ENCODE measurements at regions not wholly inside any gene's neighbourhood (a gene's known extent, or its start where the extent isn't known, plus 50 kb on each side); places are given as distances from the start of the nearest gene placed in this dataset.

DNA sequence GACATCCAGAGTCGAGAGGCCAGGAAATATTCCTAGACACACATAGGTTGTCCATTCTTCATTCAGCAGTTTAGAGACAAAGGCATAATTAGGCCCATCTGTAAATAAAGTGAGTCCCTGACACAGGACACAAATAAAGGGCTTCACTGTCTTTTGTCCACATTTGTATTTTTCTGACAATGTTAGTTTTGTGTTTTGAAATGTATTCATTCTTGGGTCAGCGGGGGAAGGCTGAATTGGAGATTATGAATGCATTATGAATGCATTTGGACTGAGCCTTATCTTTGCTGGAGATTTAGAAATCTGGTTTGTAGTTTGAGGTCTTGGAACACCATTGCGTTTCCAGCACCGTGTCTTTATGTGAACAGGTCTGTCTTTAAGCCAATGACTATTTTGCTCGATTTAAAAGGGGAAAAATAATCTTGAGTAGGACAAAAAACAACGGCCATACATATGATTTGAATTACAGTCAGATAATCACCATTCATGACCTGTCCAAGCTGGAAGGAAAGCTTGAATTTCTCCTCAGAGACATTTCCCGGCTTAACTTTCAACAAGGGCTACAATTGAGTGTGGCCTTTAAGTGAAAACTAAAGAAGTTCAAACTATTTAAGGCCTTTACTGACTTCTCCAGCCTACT lies 334.8 kb downstream of the WDR11 start:
- DNase-seq = no peak

DNA sequence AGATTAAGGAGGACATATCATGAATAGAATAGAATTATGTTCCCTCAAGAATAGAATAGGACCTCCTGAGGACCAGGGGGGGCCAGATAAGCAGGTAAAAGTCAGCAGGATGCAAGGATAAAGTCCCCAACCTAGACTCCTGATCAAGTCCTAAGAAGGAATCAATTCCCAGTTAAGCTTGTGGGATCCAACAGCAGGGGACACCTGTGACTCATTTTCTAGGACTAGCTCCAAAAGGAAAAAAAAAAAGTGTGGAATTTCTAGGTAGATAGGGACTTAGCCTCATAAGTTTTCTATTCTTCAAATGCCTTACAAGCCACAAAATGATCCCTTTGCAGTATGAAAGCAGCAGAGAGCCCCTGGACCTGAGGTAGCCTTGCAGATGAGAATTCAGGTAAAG lies 336.2 kb downstream of the WDR11 start:
- no peak for DNase-seq

DNA sequence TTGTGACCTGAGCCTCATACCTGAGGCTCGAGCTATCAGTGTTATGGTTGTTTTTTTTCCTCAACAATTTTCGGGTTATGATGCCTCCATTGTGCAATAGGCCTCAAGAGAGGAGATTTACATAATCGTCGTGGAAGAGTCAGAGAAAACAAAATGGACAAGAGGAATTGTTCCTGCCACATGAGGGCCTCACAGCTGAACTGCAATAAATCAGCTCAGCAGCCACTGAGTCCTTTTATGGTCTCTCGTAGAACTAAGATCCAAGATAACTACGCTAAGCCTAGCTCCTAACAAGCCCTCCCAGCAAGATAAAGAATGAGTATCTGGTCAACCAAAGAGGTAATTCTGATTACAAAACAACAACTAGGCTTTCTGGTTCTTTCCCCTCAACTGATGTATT lies 336.8 kb downstream of the WDR11 start:
- DNase-seq = no peak

DNA sequence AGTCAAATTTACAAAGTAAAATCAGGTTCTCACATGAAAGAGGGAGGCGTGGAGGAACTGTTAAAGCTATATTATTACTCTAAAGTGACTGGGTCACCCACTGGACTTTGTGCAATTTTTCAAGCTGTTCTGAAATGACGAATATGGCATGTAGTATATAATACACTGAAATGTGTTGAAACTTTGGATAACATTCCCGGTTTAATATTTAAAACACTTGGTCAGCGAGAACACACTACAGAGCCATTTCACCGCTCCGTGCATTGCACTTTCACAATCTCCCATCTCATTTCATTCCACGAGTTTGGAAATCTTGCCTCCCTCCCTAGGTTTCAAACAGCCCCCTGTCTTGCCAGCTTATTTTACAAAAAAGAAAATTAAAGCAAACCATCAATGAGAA lies 337.9 kb downstream of the WDR11 start:
- DNase-seq = no peak

DNA sequence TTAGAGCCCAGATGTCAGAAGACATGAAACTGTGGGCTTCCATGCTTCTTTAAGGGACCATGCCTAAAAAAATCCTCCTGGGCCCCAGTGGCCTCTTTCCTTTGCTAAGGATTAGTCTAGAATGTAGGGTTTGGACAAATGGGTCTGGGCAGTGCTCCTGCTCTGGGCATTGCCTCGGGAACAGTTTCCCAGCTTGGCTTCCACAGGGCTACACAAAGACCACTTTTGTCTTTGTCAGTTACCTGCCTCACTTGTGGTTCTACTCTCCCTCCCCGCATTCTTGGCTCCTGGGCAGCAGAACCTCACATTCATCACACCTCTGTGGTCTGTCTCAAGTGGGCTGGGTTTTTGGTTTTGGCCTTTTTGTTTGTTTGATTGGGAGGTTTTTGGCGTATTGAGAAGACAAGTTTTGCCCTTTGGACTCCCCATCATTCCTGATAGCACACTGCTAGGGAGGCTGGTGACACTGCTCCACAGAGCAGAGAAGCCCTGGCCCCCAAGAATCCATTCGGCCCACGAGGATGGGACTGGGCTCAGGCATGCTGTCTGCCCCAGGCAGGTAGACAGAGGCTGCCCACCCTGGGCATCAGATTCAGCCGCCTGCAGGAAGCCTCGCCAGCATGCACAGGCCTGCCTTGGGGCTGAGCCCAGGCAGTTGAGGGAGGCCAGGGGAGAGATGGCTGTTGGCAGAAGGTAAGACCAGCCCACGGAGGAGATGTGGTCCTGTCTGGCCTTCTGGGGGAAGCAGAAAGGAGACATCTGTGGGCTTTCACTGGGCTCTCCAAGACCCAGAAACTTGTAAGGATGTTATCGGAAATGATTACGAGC lies 343.7 kb downstream of the WDR11 start:
- DNase-seq = no peak

DNA sequence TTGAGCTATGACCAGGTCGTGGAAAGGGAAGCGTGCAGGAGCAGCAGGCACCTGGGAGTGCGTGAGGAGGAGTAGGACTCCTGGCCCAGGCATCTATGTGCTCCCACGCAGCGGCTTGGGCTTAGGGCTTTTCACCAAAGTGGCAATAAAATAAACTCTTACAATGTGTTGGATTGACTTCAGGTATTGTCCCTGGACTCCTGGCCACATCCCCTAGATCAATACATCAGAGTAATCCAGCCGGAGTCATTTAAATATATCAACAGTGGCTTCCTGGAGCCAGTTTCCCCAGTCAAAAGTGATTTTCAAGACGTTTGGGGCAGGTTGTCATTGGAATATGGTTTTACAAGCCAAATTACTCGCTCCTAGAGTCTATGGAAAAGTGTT lies 344.4 kb downstream of the WDR11 start:
- DNase-seq = no peak

DNA sequence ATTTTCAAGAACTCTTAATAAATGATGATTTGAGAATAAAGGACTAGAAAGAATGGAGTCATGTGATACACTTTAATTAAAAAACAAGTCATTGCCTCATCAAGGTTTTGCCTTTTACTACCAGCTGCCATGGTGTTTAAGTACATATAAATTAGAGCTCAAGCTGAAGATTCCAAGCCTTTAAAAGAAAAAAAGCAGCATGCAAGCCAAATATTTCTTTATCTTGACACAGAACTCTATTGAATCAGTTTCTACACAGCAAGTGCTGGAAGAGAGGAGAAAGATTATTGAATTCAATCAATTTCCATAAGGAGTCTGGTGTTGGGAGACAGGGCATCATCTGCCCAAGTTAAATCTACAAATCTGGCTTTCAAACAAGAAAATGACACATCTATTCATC lies 347.9 kb downstream of the WDR11 start:
- no peak for DNase-seq

DNA sequence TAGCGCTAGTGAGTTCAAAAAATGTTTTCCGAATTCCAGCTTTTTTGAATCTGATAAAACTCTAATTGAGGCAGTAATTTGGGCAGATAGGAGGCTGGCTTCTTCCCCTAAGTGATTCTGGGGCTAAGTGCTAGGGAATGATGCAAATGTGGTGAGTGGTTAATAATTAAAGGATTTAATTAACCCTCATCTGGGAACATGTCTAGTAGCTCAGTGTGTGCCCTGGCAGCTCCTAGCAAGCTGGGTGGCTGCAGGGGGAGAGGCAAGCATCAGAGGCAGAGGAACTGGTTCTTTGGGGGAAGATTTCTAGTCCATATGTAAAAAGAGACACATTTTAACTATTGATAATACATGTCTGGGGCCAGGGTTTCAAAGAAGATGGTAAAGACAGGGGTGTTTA lies 354.5 kb downstream of the WDR11 start:
- DNase-seq = no peak

DNA sequence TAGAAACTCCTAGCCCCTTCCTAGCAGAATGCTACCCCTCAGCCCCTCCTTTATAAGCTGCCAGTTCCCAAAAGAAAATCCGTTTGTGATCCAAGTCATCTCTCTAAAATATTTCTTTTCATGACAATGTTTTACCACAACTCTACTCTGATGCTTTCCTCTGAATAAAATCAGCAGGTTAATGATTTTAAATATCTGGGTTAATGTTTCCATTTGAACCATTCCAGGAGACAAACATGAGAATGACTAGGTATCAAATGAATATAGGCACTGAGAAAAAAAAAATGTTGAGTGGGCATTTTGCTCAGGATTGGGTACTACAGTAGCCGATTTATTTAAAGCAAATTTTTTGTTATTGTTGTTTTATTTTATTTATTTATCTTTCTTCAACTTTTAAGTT lies 360.3 kb downstream of the WDR11 start:
- no peak for DNase-seq

DNA sequence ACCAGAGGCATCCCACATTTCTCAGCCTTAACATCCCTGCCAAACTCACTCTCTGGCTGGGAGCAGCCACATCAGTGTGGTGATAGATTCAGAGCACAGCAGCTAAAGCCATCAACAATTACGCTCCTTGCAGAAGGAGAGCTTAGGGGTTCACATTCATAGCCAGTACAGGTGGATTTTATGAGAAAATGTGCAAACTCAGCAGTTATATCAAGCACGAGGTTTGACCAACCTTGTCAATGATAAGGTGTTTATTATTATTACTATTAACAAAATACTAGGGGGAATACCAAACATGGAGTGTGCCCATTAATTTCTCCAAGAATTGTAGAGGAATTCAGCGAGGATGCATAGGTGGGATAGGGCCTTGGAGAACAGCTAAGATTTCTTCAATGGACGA lies 362.3 kb downstream of the WDR11 start:
- DNase-seq = no peak

DNA sequence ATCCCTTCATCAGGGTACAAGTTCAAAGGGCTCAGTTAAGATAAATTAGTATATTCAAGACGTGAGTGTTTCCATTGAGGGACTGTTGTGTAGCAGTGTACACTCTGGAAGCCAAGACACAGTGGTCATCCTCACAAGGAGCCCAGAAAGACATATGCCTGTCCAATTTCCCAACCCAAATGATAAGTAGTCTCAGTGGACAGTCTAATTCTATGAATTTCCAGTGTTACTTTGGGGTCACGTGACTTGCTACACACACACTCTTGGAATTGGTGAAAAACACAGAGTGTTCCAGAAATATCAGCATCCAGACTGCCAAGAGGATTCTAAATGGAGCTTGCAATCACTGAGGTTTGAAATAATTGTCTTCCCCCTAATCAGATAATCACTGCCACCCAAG lies 365.1 kb downstream of the WDR11 start:
- no peak for DNase-seq

DNA sequence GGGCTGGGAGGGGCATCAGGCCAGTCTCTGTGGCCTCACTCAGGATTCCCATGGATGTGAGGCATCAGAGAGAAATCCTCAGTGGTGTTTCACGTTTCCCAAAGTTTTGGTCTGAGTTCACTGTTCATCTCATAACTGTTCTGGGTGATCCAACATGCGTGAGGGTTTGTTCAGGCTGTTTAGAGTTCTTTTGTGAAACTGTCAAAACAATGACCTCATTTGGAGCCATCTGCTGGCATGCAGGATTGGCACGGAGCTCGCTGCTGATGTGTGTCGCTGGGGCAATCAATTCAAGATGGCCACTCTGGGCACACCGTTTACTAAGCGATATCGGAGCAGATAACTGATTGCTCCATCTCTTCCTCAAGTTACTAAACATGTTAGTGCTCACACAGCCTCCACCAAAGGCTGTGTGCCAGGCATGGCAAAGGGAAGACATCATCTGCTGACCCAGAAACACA lies 365.6 kb downstream of the WDR11 start:
- no peak for DNase-seq

DNA sequence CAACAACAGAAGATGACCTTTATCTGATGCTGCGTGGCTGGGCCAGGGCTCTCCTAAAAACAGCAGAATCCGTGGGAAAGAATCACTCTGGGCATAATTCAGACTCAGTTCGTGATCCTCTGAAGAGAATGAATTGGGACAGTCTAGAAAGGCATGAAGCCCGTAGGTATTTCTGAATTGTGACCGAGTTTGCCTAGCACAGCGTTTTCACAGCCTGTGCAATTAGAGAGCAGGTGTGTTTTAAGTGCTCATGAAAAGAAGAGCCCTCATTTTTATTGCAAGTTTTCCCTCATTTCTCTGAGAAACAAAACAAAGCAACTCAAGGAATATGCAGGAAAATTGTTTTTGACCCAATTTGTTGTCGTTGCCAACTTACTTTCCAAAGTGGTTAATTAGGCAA lies 366.2 kb downstream of the WDR11 start:
- DNase-seq = no peak

DNA sequence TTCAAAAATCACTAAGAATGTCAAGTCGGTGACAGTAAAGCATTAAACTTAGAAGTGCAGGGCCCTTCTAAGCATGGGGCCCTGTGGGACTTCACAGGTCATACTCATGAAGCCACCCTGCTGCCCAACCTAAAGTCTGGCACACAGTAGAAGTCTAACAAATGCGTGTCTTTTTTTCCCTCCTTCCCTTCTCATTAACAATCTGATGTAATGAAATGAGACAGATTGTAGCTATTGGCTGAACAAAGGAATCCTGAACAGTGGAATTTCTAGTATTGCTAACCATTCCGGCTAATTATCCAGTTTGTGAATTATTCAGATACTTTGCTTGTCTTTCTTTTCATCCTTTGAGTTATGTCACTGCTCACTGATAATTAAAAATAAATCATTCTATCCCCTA lies 369.9 kb downstream of the WDR11 start:
- DNase-seq = no peak

DNA sequence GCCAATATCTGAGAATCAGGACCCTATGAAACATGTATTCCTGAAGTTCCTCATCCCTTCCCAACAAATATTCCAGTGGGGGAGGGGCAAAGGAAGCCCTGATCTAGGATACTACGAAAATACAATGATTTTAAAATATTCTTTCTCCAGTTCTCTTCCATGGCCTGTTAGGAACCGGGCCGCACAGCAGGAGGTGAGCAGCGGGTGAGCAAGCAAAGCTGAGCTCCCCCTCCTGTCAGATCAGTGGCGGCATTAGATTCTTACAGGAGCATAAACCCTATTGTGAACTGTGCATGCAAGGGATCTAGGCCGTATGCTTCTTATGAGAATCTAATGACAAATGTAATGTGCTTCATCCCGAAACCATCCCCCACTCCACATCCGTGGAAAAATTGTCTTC lies 370.8 kb downstream of the WDR11 start:
- no peak for DNase-seq

DNA sequence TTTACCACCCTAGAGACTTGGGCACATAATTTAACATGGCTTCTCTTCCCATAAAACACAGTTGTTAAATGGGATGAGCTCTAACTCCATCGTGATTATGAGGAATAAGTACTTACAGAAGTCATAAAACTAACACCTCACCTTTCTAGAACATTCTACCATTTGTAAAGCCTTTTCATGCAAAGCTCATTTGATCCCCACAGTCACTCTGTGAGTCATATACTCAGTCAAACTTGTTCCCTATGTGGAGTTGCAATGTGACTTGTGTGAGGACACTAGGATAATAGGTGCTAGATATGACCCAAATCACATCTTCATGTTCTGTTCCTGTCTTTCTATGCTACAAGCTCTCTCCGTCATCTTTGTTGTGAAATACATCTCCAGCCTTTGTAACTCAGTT lies 371.7 kb downstream of the WDR11 start:
- no peak for DNase-seq

DNA sequence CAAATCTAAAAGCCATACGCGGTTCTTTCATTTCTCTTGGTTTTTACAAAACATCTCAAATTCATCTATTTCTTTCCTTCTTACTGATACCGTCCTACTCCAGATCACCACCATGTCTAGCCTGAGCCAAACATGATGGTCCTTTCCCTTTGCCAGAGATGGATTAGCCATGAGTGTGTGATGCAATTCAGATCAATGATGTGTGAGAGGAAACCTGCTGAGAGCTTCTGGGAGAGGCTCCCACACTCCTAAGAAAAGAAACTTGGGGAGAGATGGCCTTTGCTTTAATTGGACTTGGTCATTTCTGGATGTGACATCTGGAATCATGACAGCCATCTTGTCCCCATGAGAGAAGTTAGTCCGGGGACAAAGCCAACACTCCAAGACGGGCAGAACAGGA lies 367.2 kb downstream of the FGFR2 start:
- DNase-seq = no peak

DNA sequence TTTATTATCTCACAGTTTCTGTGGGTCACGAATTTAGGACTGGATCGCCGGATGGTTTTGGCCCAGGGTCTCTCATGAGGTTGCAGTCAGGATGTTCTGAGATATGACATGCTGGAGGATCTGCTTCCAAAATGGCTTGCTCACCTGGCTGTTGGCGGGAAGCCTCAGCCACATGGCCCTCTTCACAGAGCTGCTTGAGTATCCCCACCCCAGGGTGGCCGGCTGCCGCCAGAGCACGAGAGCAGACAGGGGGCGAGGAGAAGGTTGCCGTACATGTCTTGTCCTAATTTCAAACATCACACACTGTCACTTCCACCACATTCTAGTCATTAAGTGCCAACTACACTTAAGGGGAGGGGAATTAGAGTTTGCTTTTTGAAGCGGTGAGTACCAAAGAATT lies 365.8 kb downstream of the FGFR2 start:
- DNase-seq = no peak

DNA sequence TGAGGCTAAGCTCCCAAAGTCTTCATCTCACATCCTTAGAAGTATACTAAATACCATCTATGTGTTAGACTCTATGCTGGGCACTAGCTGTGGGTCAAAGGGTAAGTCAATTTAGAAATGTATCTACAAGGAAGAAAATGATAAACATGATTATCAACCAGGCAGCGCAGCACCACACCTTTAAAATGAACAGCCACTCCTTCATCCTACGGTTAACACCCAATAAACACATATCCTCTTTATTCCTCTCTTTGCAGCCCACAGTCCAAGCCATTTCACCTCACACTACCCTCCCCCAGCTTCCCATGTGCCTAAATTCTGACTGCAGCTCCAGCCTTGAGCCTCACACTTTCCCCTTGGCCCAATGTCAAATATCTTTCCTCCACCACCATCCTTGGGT lies 362.6 kb downstream of the FGFR2 start:
- DNase-seq = no peak

DNA sequence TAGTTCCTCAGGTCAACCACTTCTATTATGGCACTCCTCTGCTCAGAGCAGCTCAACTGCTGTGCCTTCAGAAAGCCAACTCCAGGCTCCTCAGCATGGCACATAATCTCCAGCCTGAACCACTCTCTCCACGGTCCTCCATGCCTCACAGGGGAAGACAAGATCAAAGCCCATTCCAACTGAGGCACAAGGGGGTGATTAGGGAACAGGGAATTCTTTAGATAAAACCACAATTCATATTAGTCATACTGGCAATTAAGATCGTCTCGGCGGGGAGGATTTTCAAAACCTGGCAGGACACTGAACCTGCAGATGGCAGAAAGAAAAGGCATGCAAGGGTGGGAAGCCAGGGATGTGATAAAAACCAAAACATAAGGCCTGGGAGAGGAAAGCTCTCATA lies 361.6 kb downstream of the FGFR2 start:
- DNase-seq = no peak

DNA sequence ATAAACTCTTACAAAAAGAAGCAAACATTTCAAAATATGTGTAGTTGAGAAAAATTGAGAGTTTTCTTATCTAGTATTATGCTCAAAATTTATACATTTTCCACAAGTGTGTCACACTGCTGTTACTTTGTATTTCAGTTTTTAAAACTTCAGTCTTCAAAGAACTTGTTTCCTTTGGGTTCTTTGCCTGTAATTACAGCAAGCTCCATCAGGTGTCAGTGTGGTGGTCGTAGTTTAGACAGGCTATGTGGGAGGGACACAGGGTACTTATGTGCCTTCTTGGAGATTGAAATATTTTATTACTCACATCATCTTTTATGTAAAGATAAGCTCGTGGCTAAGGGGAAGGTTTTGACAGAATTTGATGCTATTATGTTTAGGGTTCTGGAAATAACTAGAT lies 360.5 kb downstream of the FGFR2 start:
- no peak for DNase-seq

DNA sequence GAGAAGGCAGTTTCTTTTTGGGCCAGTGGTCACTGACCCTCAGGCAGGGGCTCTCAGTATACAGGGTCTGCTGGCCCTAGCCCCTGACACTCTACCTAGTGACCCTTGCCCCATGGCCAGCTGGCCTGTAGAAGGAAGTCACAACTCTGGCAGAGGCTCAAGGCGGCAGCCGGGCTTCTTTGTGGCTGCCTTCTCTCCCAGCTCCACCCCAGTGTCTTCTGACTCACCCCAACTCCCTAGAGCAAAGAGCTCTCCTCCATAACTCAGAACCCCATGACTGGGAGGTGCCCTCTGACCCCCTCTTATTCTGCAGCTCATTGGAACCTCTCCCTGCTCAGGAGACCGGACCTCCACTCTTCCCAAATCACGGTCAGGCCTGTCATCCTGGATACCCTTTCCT lies 358.2 kb downstream of the FGFR2 start:
- peak in 1 of 2 donors; percentile 27 for DNase-seq

DNA sequence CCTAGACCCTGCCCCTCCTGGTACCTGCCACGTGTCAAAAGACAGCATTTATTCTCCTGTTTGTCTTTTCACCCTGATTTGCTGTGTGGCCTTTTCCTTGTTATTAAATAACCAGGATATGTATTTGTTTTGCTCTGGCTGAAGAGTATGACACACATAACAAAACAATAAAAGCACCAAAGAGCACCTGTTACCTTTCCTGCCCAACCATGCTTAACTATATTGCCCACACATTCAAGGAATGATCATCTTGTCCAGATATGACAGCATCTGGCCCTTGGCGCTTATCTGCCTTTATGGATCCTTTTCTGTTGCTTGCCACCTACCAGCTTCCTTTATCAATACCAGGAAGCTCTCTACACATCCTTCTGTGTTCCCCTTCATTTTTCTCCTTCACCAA lies 357.7 kb downstream of the FGFR2 start:
- DNase-seq = no peak

DNA sequence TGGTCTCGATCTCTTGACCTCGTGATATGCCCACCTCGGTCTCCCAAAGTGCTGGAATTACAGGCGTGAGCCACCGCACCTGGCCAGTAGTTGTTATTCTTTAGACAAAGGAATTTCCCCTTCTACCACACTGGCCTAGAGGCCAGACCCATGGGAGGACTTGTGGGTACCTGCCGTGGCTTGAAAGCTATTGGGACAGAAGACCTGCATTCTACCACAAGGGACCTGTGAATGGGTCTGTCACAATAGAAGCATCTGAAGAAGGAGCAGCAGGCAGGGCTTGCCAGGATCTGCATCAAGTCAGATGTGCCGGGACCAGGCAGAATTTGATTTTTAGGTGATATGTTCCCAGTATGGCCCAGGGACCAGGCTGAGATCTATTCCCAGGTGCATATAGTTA lies 356.9 kb downstream of the FGFR2 start:
- DNase-seq = no peak
